ENCODE measurements at regions not wholly inside any gene's neighbourhood (a gene's known extent, or its start where the extent isn't known, plus 50 kb on each side); places are given as distances from the start of the nearest gene placed in this dataset.

DNA sequence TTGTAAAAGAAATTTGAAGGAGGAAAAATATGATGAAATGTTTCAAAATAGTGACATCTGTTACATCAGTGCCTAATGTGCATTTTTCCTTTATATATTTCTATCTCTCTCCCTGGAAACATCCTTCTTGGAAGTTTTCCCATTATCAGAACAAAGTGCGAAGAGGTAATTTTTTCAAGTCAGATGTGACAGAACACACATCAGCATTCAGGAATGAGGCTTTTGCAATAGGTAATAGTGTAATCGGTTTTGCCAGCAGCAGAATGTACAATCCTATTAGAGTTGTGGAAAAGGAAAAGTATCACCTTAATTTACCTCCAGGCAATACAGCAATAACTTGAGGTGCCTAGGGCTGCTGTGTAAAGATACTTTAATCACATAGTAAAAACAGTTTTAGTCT lies 275.8 kb downstream of the FAT3 start:
- Mint-ChIP-seq H3K4me3 (ENCODE audit: unreplicated experiment) (no peak overlapping the region), H3K27ac (ENCODE audit: low read depth, unreplicated experiment) (no peak overlapping the region), H3K9me3 (ENCODE audit: unreplicated experiment) (no peaks in the 10 kb centered on the region), H3K4me1 (ENCODE audit: insufficient read depth, unreplicated experiment) (peaks cover 38% of the 10 kb centered on the region), H3K36me3 (ENCODE audit: insufficient read depth, unreplicated experiment) (no peaks in the 10 kb centered on the region), H3K27me3 (ENCODE audit: insufficient read depth, unreplicated experiment) (no peaks in the 10 kb centered on the region)
- intact Hi-C loops (cut with micrococcal nuclease) = loop anchor here (10.0 kb wide), 1 partner anchor 156 kb away; no protein-coding TSS in a partner anchor
- TF ChIP-seq, protein P1, sequence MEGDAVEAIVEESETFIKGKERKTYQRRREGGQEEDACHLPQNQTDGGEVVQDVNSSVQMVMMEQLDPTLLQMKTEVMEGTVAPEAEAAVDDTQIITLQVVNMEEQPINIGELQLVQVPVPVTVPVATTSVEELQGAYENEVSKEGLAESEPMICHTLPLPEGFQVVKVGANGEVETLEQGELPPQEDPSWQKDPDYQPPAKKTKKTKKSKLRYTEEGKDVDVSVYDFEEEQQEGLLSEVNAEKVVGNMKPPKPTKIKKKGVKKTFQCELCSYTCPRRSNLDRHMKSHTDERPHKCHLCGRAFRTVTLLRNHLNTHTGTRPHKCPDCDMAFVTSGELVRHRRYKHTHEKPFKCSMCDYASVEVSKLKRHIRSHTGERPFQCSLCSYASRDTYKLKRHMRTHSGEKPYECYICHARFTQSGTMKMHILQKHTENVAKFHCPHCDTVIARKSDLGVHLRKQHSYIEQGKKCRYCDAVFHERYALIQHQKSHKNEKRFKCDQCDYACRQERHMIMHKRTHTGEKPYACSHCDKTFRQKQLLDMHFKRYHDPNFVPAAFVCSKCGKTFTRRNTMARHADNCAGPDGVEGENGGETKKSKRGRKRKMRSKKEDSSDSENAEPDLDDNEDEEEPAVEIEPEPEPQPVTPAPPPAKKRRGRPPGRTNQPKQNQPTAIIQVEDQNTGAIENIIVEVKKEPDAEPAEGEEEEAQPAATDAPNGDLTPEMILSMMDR (IDR thresholded peaks at IDR 0.05; ENCODE audit: unreplicated experiment) = no peak
- peak; percentile 59 for DNase-seq (ENCODE audit: unreplicated experiment)
- ChIA-PET POLR2A (interaction anchor here (0.9 kb wide), 1 partner anchor 11 kb away, joined by 4 read pairs; no protein-coding TSS in a partner anchor), CTCF (no interaction called here)
- BruUV-seq (replicated peaks) = no TSS peak

DNA sequence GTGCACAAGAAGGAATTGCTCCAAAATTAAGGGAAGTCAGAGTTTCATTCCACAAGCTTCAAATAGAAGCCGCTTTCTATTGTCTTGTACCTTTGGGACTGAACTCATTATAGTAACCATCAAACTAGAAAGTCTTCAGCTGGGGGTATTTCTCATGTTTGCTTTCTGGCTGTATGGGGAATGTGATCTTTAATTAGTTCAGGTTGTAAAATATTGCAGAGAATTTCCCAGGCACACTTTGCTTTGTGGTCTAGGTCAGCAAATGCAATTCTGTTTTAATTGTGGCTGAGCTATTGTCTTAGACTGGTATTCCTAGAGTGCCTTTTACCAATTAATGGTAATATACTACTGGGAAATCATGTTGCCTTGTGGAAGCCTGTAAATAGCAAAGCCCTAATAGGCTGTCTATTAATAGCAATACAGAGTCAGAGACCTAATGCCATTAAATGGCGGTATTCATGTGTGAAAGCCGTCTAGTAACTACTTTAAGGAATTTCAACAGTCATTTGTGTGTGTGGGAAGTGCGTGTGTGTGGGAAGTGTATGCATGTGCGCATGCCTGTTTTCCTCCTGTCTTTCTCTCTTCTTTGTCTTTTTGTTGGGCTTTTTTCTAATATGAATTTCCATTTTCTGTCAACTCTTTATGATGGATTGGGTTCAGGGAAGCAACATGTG lies 276.6 kb downstream of the FAT3 start:
- no peaks in the 10 kb centered on the region for H3K9me3 Mint-ChIP-seq (ENCODE audit: unreplicated experiment)
- ChIA-PET CTCF (interaction anchor here (0.6 kb wide), 1 partner anchor 37 kb away, joined by 3 read pairs; no protein-coding TSS in a partner anchor), POLR2A (interaction anchor here (0.9 kb wide), 1 partner anchor 10 kb away, joined by 4 read pairs; no protein-coding TSS in a partner anchor)
- TSS peak; percentile 30 for BruUV-seq (replicated peaks)
- H3K36me3 Mint-ChIP-seq (ENCODE audit: insufficient read depth, unreplicated experiment) = no peaks in the 10 kb centered on the region
- TF ChIP-seq, protein P1 (IDR thresholded peaks at IDR 0.05; ENCODE audit: unreplicated experiment) = no peak
- intact Hi-C loops (cut with micrococcal nuclease) = loop anchor here (10.0 kb wide), 1 partner anchor 156 kb away; no protein-coding TSS in a partner anchor
- H3K27ac Mint-ChIP-seq (ENCODE audit: low read depth, unreplicated experiment) = no peak overlapping the region
- H3K4me1 Mint-ChIP-seq (ENCODE audit: insufficient read depth, unreplicated experiment) = peaks cover 46% of the 10 kb centered on the region
- H3K4me3 Mint-ChIP-seq (ENCODE audit: unreplicated experiment) = no peak overlapping the region
- no peaks in the 10 kb centered on the region for H3K27me3 Mint-ChIP-seq (ENCODE audit: insufficient read depth, unreplicated experiment)
- no peak for DNase-seq (ENCODE audit: unreplicated experiment)

DNA sequence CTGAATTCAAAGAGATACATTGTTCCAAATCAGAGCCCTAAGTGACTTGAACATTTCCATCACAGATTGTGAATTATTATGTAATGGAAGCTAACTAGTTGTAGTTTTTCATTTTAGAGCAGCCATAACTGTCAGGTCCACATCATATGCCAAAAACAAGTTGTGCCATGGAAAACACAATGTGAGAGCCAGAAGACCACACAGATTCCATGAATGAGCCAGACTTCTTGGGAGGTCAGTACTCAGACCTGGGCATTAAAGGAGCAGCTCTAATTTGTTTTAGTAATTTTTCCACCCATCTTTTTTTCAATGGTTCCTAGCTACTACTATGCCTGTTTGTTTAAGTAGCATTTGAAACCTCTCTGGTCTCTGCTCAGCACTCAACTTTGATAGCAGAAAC lies 279.4 kb downstream of the FAT3 start:
- Mint-ChIP-seq H3K4me3 (ENCODE audit: unreplicated experiment) (no peak overlapping the region), H3K9me3 (ENCODE audit: unreplicated experiment) (no peaks in the 10 kb centered on the region), H3K4me1 (ENCODE audit: insufficient read depth, unreplicated experiment) (peaks cover 46% of the 10 kb centered on the region), H3K36me3 (ENCODE audit: insufficient read depth, unreplicated experiment) (no peaks in the 10 kb centered on the region), H3K27ac (ENCODE audit: low read depth, unreplicated experiment) (no peak overlapping the region), H3K27me3 (ENCODE audit: insufficient read depth, unreplicated experiment) (no peaks in the 10 kb centered on the region)
- no peak for DNase-seq (ENCODE audit: unreplicated experiment)
- TF ChIP-seq, protein P1 (IDR thresholded peaks at IDR 0.05; ENCODE audit: unreplicated experiment) = no peak
- no TSS peak for BruUV-seq (replicated peaks)
- ChIA-PET CTCF (interaction anchor here (0.6 kb wide), 1 partner anchor 263 kb away, joined by 3 read pairs; no protein-coding TSS in a partner anchor), POLR2A (no interaction called here)
- intact Hi-C loops (cut with micrococcal nuclease) = loop anchor here (10.0 kb wide), 1 partner anchor 159 kb away; no protein-coding TSS in a partner anchor

DNA sequence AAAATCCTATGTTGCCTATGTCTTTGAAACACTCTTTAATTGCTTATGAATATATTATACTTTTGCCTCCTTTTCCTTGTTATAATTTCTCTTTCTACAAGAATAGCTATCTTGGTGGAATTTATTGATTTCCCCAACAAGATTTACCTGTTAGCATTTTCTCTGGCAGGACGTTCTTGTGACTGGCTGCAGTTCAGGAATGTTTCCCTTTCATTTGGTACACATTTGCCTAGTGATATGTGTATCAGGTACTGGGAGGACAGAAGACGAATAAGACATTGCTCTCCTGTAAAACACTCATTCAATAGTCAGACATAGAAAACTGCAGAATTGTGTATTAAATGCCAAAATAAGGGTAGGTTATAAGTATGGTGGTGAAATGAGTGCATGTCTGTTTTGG lies 279.9 kb downstream of the FAT3 start:
- H3K4me3 Mint-ChIP-seq (ENCODE audit: unreplicated experiment) = no peak overlapping the region
- H3K4me1 Mint-ChIP-seq (ENCODE audit: insufficient read depth, unreplicated experiment) = peaks cover 42% of the 10 kb centered on the region
- ChIA-PET CTCF (interaction anchor here (0.8 kb wide), 1 partner anchor 47 kb away, joined by 5 read pairs; no protein-coding TSS in a partner anchor), POLR2A (no interaction called here)
- no peak overlapping the region for H3K27ac Mint-ChIP-seq (ENCODE audit: low read depth, unreplicated experiment)
- DNase-seq (ENCODE audit: unreplicated experiment) = no peak
- TF ChIP-seq, protein P1 (IDR thresholded peaks at IDR 0.05; ENCODE audit: unreplicated experiment) = no peak
- no peaks in the 10 kb centered on the region for H3K36me3 Mint-ChIP-seq (ENCODE audit: insufficient read depth, unreplicated experiment)
- H3K27me3 Mint-ChIP-seq (ENCODE audit: insufficient read depth, unreplicated experiment) = no peaks in the 10 kb centered on the region
- BruUV-seq (replicated peaks) = no TSS peak
- H3K9me3 Mint-ChIP-seq (ENCODE audit: unreplicated experiment) = no peaks in the 10 kb centered on the region
- intact Hi-C loops (cut with micrococcal nuclease) = loop anchor here (10.0 kb wide), 1 partner anchor 160 kb away; no protein-coding TSS in a partner anchor
